ENCODE measurements at regions not wholly inside any gene's neighbourhood (a gene's known extent, or its start where the extent isn't known, plus 50 kb on each side); places are given as distances from the start of the nearest gene placed in this dataset.

GRCh38 chr6:9795880-9796279 is 619.0 kb downstream of the TFAP2A start:
- Histone ChIP-seq H3K27ac (ENCODE audit: low read depth, low read length) (no peak overlapping the region), H3K27me3 (ENCODE audit: insufficient read depth, low read length) (no peaks in the 10 kb centered on the region), H3K9me2 (ENCODE audit: insufficient read depth) (no peaks in the 10 kb centered on the region), H3K4me2 (ENCODE audit: low read length) (no peak overlapping the region), H2AFZ (ENCODE audit: low read depth, low read length, poor library complexity, severe bottlenecking) (no peak overlapping the region), H3K4me3 (replicated peaks in 1 of 2; ENCODE audit: low read depth in 1 of 2, low read length in 2 of 2) (no peak overlapping the region), H4K20me1 (ENCODE audit: insufficient read depth) (no peaks in the 10 kb centered on the region), H3K9me3 (ENCODE audit: control insufficient read depth in 1 of 2, insufficient read depth in 1 of 2, low read depth in 1 of 2, low read length in 2 of 2) (no peaks in the 10 kb centered on the region), H3K79me2 (ENCODE audit: insufficient read depth, low read length) (no peaks in the 10 kb centered on the region), H3K36me3 (ENCODE audit: control insufficient read depth in 1 of 2, insufficient read depth in 2 of 2, low read length in 2 of 2) (no peaks in the 10 kb centered on the region), H3K9ac (ENCODE audit: low read length) (no peak overlapping the region), H3K4me1 (ENCODE audit: control insufficient read depth in 1 of 2, insufficient read depth in 2 of 2, low read length in 2 of 2) (no peaks in the 10 kb centered on the region)
- no peak for TF ChIP-seq ATF3 (IDR thresholded peaks at IDR 0.05)
- no peak for TF ChIP-seq CBX3 (IDR thresholded peaks at IDR 0.05; ENCODE audit: low read depth)
- no peak for TF ChIP-seq ZNF274 (IDR thresholded peaks at IDR 0.05; ENCODE audit: low read depth, low read length)
- TF ChIP-seq EZH2 (IDR thresholded peaks at IDR 0.05): no peak
- ChIA-PET POLR2A (no interaction called here), CTCF (no interaction called here), RAD21 (ENCODE audit: low non-redundant PET in 1 of 2, low total read pairs in 2 of 2, uncharacterized antibody in 2 of 2, unreplicated experiment in 2 of 2) (no interaction called here)
- no peak for ATAC-seq
- BruUV-seq (replicated peaks): no TSS peak
- intact Hi-C loops (cut with micrococcal nuclease): no loop called here
- DNase-seq (ENCODE audit: low read depth, low spot score): no peak

- ChIA-PET RAD21 (ENCODE audit: low non-redundant PET in 1 of 2, low total read pairs in 2 of 2, uncharacterized antibody in 2 of 2, unreplicated experiment in 2 of 2) (no interaction called here), POLR2A (no interaction called here), CTCF (no interaction called here)
- no peak overlapping the region for H3K27ac ChIP-seq (ENCODE audit: low read depth, low read length)
- H3K9me2 ChIP-seq (ENCODE audit: insufficient read depth): no peaks in the 10 kb centered on the region
- TF ChIP-seq POLR2AphosphoS5 (IDR thresholded peaks at IDR 0.05; ENCODE audit: low read depth, low read length) (no peak), SP1 (IDR thresholded peaks at IDR 0.05; ENCODE audit: low read depth) (no peak), ZNF274 (IDR thresholded peaks at IDR 0.05; ENCODE audit: low read depth, low read length) (no peak), EZH2phosphoT487 (IDR thresholded peaks at IDR 0.05; ENCODE audit: borderline replicate concordance) (no peak), CBX3 (IDR thresholded peaks at IDR 0.05; ENCODE audit: low read depth) (no peak), ZFX (IDR thresholded peaks at IDR 0.05) (no peak), REST (IDR thresholded peaks at IDR 0.05; ENCODE audit: low read depth) (no peak), CEBPB (IDR thresholded peaks at IDR 0.05; ENCODE audit: low read depth) (no peak), ELF1 (IDR thresholded peaks at IDR 0.05; ENCODE audit: borderline replicate concordance, low read depth) (no peak), YY1 (IDR thresholded peaks at IDR 0.05; ENCODE audit: extremely low read depth, insufficient replicate concordance, low read depth, low read length) (no peak)
- ATAC-seq (no peak), DNase-seq (ENCODE audit: low read depth, low spot score) (no peak)
- BruUV-seq (replicated peaks): no TSS peak
- H3K4me3 ChIP-seq (replicated peaks in 1 of 2; ENCODE audit: low read depth in 1 of 2, low read length in 2 of 2): no peak overlapping the region
- no peaks in the 10 kb centered on the region for H3K9me3 ChIP-seq (ENCODE audit: control insufficient read depth in 1 of 2, insufficient read depth in 1 of 2, low read depth in 1 of 2, low read length in 2 of 2)
- H3K36me3 ChIP-seq (ENCODE audit: control insufficient read depth in 1 of 2, insufficient read depth in 2 of 2, low read length in 2 of 2): no peaks in the 10 kb centered on the region
- H3K27me3 ChIP-seq (ENCODE audit: insufficient read depth, low read length): no peaks in the 10 kb centered on the region
- H3K9ac ChIP-seq (ENCODE audit: low read length): no peak overlapping the region
- H3K79me2 ChIP-seq (ENCODE audit: insufficient read depth, low read length): no peaks in the 10 kb centered on the region
- H3K4me1 ChIP-seq (ENCODE audit: control insufficient read depth in 1 of 2, insufficient read depth in 2 of 2, low read length in 2 of 2): no peaks in the 10 kb centered on the region
- intact Hi-C loops (cut with micrococcal nuclease): no loop called here
- no peaks in the 10 kb centered on the region for H4K20me1 ChIP-seq (ENCODE audit: insufficient read depth)
- H2AFZ ChIP-seq (ENCODE audit: low read depth, low read length, poor library complexity, severe bottlenecking): no peak overlapping the region
- H3K4me2 ChIP-seq (ENCODE audit: low read length): no peak overlapping the region
Measured at GRCh38 chr6:9789201-9789600, 625.7 kb downstream of the TFAP2A start.
